Erythroblast (primary cell): ENCODE measurements at regions not wholly inside any gene's neighbourhood (a gene's known extent, or its start where the extent isn't known, plus 50 kb on each side); places are given as distances from the start of the nearest gene placed in this dataset.

Source experiments
- GATA1 ChIP-seq: IDR thresholded peaks from 2 replicates; pipeline ENCODE4 v1.6.1; 2011; ENCODE audit warnings: low read depth, mild to moderate bottlenecking, control low read depth, low read length, moderate library complexity
- POLR2A ChIP-seq: IDR thresholded peaks from 2 replicates; pipeline ENCODE4 v1.6.1; 2011; ENCODE audit warnings: mild to moderate bottlenecking, low read length

DNA sequence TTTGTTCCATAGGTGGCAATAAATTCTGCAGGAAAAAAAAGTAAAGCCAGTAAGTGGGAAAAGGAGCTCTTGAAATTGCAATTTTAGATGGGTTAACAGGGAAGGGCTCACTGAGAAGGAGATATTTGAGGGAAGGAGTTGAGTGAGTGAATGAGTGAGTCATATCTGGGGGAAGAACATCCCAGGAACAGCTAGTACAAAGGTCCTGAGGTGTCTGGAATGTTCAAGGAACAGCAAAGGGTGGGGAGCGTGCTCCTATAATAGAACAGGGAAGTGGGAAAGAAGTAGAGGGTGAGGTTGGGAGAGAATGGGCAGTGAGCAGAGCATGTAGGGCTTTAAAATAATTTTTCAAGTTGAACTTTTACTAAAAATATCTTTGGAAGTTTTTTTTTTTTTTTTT, 68.0 kb upstream of the PSME4 start:
- TF ChIP-seq POLR2A (no peak), GATA1 (no peak)
